OCI-LY7 (cell line): ENCODE measurements at regions not wholly inside any gene's neighbourhood (a gene's known extent, or its start where the extent isn't known, plus 50 kb on each side); places are given as distances from the start of the nearest gene placed in this dataset.
A peak's percentile ranks its signal among the peaks of the same experiment; 100 is the strongest.

ENCODE experiments used
- BruUV-seq: library from RNA; stranded (reverse); fragments of 400-500 nt; replicated peaks from 2 replicates; lab custom pipeline; 2021; lab: Mats Ljungman, UMichigan
- CTCF ChIA-PET: fragments of 300-600 bp; sonication (Branson Sonifier 250); formaldehyde crosslinking; loops from one replicate; lab custom pipeline; 2022; ENCODE audit warnings: antibody characterized with exemption; ENCODE audit not compliant: unreplicated experiment; lab: Charles Lee
- POLR2A ChIA-PET: fragments of 300-600 bp; sonication (Branson Sonifier 250); formaldehyde crosslinking; loops from one replicate; lab custom pipeline; 2022; ENCODE audit warnings: antibody characterized with exemption; lab: Charles Lee
- DNase-seq: peaks from one replicate; pipeline ENCODE4 v3.0.0-alpha.2; 2015; ENCODE audit warnings: low spot score
- H2AFZ ChIP-seq: fragments of 200-600 bp; sonication (generic), shearing (Covaris generic); 2 replicates; pipeline ENCODE4 v1.6.1; 2014; ENCODE audit warnings: mild to moderate bottlenecking, antibody characterized with exemption, low read length, moderate library complexity
- H3K27ac ChIP-seq: fragments of 200-600 bp; sonication (generic); 2 replicates; pipeline ENCODE4 v1.5.1; 2014; ENCODE audit warnings: mixed run types, low read depth, mild to moderate bottlenecking, moderate library complexity, low read length, inconsistent platforms; ENCODE audit not compliant: poor library complexity, severe bottlenecking
- H3K36me3 ChIP-seq: fragments of 200-600 bp; sonication (generic); 2 replicates; pipeline ENCODE4 v1.6.1; 2014; ENCODE audit warnings: mild to moderate bottlenecking, antibody characterized with exemption, low read length, moderate library complexity, mixed read lengths; ENCODE audit not compliant: insufficient read depth
- H3K4me1 ChIP-seq: fragments of 200-600 bp; sonication (generic); 2 replicates; pipeline ENCODE4 v1.5.1; 2014; ENCODE audit warnings: mild to moderate bottlenecking, low read length; ENCODE audit not compliant: insufficient read depth, poor library complexity, severe bottlenecking
- H3K4me2 ChIP-seq: fragments of 200-600 bp; sonication (generic); 2 replicates; pipeline ENCODE4 v1.6.1; 2014; ENCODE audit warnings: mild to moderate bottlenecking, low read length
- H3K4me3 ChIP-seq: fragments of 200-600 bp; sonication (generic); 2 replicates; pipeline ENCODE4 v1.5.1; 2014; ENCODE audit warnings: mild to moderate bottlenecking, low read depth, low read length; ENCODE audit not compliant: poor library complexity, severe bottlenecking
- H3K79me2 ChIP-seq: fragments of 200-600 bp; sonication (generic); 2 replicates; pipeline ENCODE4 v1.6.1; 2016; ENCODE audit warnings: low read depth, mild to moderate bottlenecking, low read length, moderate library complexity, mixed read lengths; ENCODE audit not compliant: insufficient read depth
- H3K9me2 ChIP-seq: fragments of 200-600 bp; sonication (generic); 2 replicates; pipeline ENCODE4 v1.6.1; 2016; ENCODE audit warnings: mild to moderate bottlenecking, low read length, mixed read lengths; ENCODE audit not compliant: insufficient read depth
- H3K9me3 ChIP-seq: fragments of 200-600 bp; sonication (generic); 2 replicates; pipeline ENCODE4 v1.6.1; 2014; ENCODE audit warnings: mild to moderate bottlenecking, mixed run types, low read length, mixed read lengths
- H4K20me1 ChIP-seq: fragments of 200-600 bp; sonication (generic); 2 replicates; pipeline ENCODE4 v1.6.1; 2014; ENCODE audit warnings: mild to moderate bottlenecking, antibody characterized with exemption, low read length, moderate library complexity, mixed read lengths; ENCODE audit not compliant: insufficient read depth
- EZH2phosphoT487 ChIP-seq: fragments of 200-600 bp; sonication (generic); IDR thresholded peaks from 2 replicates; pipeline ENCODE4 v1.6.1; 2018; ENCODE audit warnings: low read depth, borderline replicate concordance, mild to moderate bottlenecking, mixed run types, antibody characterized with exemption, low read length, moderate library complexity, mixed read lengths
- intact Hi-C: fragments of 100-400 bp; cut with micrococcal nuclease; formaldehyde crosslinking; loops from one replicate; pipeline ENCODE4 v1.10.0; 2022; ENCODE audit not compliant: unreplicated experiment
- TF ChIP-seq, protein P1 (sequence below): fragments of 200-600 bp; sonication (generic); conservative IDR thresholded peaks from 2 replicates; pipeline ENCODE4 v1.5.1; 2014; ENCODE audit warnings: mild to moderate bottlenecking, antibody characterized with exemption, low read length, moderate library complexity, mixed read lengths

DNA sequence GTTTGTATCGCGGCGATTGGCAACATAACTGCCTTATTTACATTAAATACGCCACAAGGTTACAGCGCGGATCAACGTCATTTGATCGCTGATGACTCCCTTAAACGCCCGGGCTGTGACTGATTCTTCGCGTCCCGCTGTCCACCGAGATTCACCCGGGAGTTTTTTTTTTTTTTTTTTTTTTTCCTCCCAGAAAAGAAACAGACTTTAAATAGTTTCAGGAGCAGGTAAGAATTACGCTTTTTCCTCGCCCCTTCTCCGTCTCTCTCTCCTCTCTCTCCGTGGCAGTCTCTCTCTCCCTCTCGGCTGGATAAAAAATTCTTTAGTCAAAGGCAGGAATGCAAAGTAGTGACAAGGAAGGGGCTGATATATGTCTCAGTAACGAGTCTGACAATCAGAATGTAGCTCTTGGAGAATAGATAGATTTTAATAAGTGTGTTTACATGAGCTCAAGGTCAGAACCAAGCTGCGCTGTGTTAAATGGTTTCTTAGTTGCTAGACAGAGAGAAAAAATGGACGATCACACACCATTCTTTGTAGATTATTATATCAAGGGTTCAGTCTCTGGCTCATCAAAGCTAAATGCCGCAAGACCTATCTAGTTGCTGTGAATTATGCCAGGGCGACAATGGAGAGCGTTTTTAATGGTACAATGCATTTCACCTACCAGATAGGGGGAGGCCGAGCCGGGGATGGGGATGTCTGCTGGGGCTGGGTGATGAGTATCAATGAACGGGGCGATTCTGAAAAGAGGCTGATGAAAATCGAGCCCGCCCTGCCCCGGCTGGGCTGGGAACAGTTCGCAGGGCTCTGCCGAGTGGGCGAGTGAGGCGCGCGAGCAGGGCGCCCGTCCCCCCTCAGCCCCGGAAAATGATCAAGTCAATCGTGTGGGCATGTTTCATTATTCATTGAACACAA lies 147.2 kb upstream of the ZNF536 start:
- Histone ChIP-seq H4K20me1 (no peaks in the 10 kb centered on the region), H3K9me3 (no peaks in the 10 kb centered on the region), H3K36me3 (no peaks in the 10 kb centered on the region), H3K9me2 (no peaks in the 10 kb centered on the region), H3K4me2 (peak overlapping the region; percentile 2; the same call in 1 of the 2 replicates), H3K27ac (no peak overlapping the region), H3K4me1 (no peaks in the 10 kb centered on the region), H2AFZ (no peak overlapping the region), H3K4me3 (peak overlapping the region; percentile 26), H3K79me2 (no peaks in the 10 kb centered on the region)
- intact Hi-C loops, result no loop called here
- ChIA-PET CTCF (interaction anchor here (0.6 kb wide), 1 partner anchor 445 kb away, joined by 3 read pairs; no protein-coding TSS in a partner anchor), POLR2A (no interaction called here)
- peak; percentile 4 for DNase-seq
- 0 out of 2 replicates have a peak, but pooled peaks have one; percentile 52 for TF ChIP-seq EZH2phosphoT487
- TF ChIP-seq, protein P1, sequence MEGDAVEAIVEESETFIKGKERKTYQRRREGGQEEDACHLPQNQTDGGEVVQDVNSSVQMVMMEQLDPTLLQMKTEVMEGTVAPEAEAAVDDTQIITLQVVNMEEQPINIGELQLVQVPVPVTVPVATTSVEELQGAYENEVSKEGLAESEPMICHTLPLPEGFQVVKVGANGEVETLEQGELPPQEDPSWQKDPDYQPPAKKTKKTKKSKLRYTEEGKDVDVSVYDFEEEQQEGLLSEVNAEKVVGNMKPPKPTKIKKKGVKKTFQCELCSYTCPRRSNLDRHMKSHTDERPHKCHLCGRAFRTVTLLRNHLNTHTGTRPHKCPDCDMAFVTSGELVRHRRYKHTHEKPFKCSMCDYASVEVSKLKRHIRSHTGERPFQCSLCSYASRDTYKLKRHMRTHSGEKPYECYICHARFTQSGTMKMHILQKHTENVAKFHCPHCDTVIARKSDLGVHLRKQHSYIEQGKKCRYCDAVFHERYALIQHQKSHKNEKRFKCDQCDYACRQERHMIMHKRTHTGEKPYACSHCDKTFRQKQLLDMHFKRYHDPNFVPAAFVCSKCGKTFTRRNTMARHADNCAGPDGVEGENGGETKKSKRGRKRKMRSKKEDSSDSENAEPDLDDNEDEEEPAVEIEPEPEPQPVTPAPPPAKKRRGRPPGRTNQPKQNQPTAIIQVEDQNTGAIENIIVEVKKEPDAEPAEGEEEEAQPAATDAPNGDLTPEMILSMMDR, result no peak
- BruUV-seq, result no TSS peak

DNA sequence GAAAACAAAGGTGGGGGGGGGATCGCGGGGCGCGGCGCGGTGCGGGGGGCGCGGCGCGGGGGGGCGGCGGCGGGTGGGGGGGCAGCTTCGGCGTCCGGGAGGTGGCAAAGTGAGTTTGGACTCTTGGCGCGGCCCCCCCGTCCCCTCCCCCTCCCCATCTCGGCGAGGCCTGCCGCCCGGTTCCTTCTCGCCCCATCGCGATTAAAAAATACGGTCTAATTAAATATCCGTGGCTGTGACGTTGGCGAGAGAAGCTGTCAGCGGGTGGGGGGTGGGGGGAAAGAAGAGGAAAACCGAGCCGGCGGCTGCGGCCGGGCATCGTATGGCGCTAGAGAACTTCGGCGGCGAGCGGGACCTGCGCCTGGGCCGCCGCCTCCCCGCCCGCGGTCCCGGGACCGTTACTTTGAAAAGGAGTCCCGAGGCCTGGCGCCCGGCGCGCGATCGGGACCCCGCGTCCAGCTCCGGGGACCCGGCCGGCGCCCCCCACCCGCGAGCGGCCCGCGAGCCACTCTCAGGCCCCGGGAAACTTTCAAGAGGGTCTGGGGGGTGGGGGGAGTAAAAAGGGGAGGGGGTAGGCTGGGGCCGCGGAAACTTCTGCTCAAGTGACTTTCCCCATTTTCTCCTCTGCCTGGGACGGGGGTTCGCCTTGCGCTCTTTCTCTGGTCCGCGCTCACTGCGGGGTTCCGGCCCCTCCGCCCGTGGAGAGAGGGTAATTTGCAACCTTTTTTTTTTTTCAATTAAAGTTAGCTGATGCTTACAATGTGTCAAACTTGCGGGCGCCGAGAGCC lies 146.3 kb upstream of the ZNF536 start:
- no peak for TF ChIP-seq EZH2phosphoT487
- TF ChIP-seq, protein P1, result no peak
- H3K4me3 ChIP-seq, result peak overlapping the region; percentile 26
- CTCF ChIA-PET, result no interaction called here
- H3K9me3 ChIP-seq, result no peaks in the 10 kb centered on the region
- intact Hi-C loops, result no loop called here
- no peaks in the 10 kb centered on the region for H3K4me1 ChIP-seq
- H3K79me2 ChIP-seq, result no peaks in the 10 kb centered on the region
- POLR2A ChIA-PET, result interaction anchor here (0.6 kb wide), 1 partner anchor 140 kb away, joined by 3 read pairs; no protein-coding TSS in a partner anchor
- no peak overlapping the region for H3K4me2 ChIP-seq
- no peak for DNase-seq
- H3K27ac ChIP-seq, result no peak overlapping the region
- no peaks in the 10 kb centered on the region for H3K36me3 ChIP-seq
- BruUV-seq, result no TSS peak
- no peak overlapping the region for H2AFZ ChIP-seq
- no peaks in the 10 kb centered on the region for H4K20me1 ChIP-seq
- no peaks in the 10 kb centered on the region for H3K9me2 ChIP-seq
